ENCODE measurements at regions not wholly inside any gene's neighbourhood (a gene's known extent, or its start where the extent isn't known, plus 50 kb on each side); places are given as distances from the start of the nearest gene placed in this dataset.
"Not testable (repeated sequence)": the region's sequence is repeated elsewhere in the genome, so short reads cannot be mapped to it uniquely, and the experiment has no call there.

DNA sequence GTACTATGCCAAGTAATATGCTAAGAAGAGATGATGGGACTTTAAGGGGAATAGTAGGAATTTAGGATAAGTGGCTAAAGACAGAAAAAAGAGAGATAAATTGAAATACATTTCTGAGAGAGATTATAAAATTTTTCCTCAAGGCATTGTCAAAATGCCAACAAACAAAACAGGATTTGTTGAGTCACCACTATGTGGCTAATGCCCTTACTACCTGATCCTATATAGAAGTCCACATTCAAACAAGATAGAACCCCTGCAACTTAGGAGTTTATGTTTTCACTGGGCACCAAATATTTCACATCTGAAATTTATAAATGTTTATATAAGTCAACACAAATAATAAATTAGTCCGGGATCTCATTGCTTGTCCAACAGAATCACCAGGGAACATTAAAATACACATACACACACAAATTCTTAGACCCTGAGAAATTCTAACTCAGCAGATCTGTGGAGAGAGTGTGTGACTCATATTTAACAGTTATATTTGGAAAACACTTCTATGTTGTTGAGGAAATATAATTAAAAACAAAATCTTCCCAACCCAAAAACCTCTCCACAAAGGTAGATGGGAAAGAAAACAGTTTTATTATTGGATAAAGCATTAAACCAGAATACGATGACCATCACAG lies 154.3 kb downstream of the PPP1R3A start:
- no peaks in the 10 kb centered on the region for H3K36me3 ChIP-seq
- H3K4me1 ChIP-seq = no peaks in the 10 kb centered on the region
- no peaks in the 10 kb centered on the region for H3K27me3 ChIP-seq
- TF ChIP-seq, protein P1, sequence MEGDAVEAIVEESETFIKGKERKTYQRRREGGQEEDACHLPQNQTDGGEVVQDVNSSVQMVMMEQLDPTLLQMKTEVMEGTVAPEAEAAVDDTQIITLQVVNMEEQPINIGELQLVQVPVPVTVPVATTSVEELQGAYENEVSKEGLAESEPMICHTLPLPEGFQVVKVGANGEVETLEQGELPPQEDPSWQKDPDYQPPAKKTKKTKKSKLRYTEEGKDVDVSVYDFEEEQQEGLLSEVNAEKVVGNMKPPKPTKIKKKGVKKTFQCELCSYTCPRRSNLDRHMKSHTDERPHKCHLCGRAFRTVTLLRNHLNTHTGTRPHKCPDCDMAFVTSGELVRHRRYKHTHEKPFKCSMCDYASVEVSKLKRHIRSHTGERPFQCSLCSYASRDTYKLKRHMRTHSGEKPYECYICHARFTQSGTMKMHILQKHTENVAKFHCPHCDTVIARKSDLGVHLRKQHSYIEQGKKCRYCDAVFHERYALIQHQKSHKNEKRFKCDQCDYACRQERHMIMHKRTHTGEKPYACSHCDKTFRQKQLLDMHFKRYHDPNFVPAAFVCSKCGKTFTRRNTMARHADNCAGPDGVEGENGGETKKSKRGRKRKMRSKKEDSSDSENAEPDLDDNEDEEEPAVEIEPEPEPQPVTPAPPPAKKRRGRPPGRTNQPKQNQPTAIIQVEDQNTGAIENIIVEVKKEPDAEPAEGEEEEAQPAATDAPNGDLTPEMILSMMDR (IDR thresholded peaks at IDR 0.05) = no peak
- H3K27ac ChIP-seq = no peak overlapping the region
- no peak for DNase-seq (ENCODE audit: low spot score)
- no peak overlapping the region for H3K4me3 ChIP-seq
- H3K9me3 ChIP-seq = no peaks in the 10 kb centered on the region

- TF ChIP-seq, protein P1 (IDR thresholded peaks at IDR 0.05) = no peak
- H3K4me3 ChIP-seq = no peak overlapping the region
- no peaks in the 10 kb centered on the region for H3K36me3 ChIP-seq
- no peaks in the 10 kb centered on the region for H3K9me3 ChIP-seq
- no peak for DNase-seq (ENCODE audit: low spot score)
- H3K27ac ChIP-seq = no peak overlapping the region
- no peaks in the 10 kb centered on the region for H3K4me1 ChIP-seq
- no peaks in the 10 kb centered on the region for H3K27me3 ChIP-seq
These were observed 155.6 kb downstream of the PPP1R3A start for GRCh38 chr7:113763226-113763625.

DNA sequence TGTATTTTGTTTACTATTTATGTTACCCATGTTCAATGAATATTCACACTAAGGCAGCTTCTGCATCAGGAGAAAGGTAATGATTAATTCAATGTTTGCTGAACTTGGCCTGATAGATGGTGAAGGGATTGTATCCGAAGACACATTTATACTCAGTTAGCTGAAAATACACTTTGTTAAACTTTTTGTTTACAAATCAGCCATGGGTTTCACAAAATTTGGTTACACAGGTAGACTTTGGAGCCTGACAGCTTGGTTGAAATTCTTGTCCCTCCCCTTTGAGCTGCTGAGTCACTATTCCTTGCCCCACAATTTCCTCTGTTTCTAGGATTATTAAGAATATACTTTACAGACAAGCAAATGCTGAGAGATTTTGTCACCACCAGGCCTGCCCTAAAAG lies 162.6 kb downstream of the PPP1R3A start:
- DNase-seq (ENCODE audit: low spot score) = no peak
- no peak overlapping the region for H3K27ac ChIP-seq
- H3K9me3 ChIP-seq = no peaks in the 10 kb centered on the region
- TF ChIP-seq, protein P1 (IDR thresholded peaks at IDR 0.05) = no peak
- H3K4me3 ChIP-seq = no peak overlapping the region
- H3K36me3 ChIP-seq = no peaks in the 10 kb centered on the region
- H3K4me1 ChIP-seq = no peaks in the 10 kb centered on the region
- no peaks in the 10 kb centered on the region for H3K27me3 ChIP-seq

DNA sequence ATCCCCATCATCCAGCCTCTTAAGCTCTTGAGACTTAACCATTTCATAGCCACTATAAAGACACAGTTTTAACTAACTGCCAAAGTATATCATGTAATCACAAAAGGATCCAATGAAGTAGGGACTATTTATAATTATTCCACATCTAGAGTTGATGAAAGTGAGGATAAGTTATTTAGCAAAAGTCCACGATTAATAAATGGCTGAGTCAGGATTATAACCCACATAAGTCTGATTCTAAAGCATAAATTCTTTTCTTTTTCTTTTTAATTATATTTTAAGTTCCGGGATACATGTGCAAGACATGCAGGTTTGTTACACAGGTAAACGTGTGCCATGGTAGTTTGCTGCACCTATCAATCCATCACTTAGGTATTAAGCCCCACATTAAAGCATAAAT lies 166.1 kb downstream of the PPP1R3A start:
- no peaks in the 10 kb centered on the region for H3K4me1 ChIP-seq
- no peaks in the 10 kb centered on the region for H3K36me3 ChIP-seq
- no peak overlapping the region for H3K27ac ChIP-seq
- H3K4me3 ChIP-seq = no peak overlapping the region
- no peaks in the 10 kb centered on the region for H3K27me3 ChIP-seq
- no peak for DNase-seq (ENCODE audit: low spot score)
- TF ChIP-seq, protein P1 (IDR thresholded peaks at IDR 0.05) = no peak
- H3K9me3 ChIP-seq = no peaks in the 10 kb centered on the region

GRCh38 chr7:113752289-113752688 lies 166.5 kb downstream of the PPP1R3A start:
- TF ChIP-seq, protein P1 (IDR thresholded peaks at IDR 0.05) = no peak

DNA sequence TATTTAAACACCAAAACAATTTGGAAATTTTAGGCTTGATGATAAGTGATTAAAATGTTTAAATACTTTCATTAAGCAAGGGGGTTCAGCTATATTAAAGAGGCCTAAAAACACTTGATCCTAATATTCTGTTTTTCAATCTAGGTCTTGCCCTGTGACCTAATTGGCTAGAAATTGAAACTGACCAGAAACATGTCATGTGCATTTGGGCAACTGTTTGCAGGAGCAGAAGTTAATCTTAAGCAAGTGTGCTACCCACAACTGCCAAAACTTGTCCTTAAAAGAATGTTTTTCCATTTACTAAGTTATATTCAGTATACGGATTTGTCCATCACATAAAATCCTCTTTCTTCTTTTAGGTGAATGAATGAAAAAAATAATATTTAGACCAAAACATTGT lies 167.3 kb downstream of the PPP1R3A start:
- H3K36me3 ChIP-seq = no peaks in the 10 kb centered on the region
- H3K27me3 ChIP-seq = no peaks in the 10 kb centered on the region
- TF ChIP-seq, protein P1 (IDR thresholded peaks at IDR 0.05) = no peak
- H3K27ac ChIP-seq = no peak overlapping the region
- H3K4me1 ChIP-seq = no peaks in the 10 kb centered on the region
- no peaks in the 10 kb centered on the region for H3K9me3 ChIP-seq
- no peak overlapping the region for H3K4me3 ChIP-seq
- DNase-seq (ENCODE audit: low spot score) = no peak

More at GRCh38 chr7:113752289-113752688, 166.5 kb downstream of the PPP1R3A start:
- H3K4me1 ChIP-seq = no peaks in the 10 kb centered on the region
- no peak overlapping the region for H3K27ac ChIP-seq
- DNase-seq (ENCODE audit: low spot score) = no peak
- H3K9me3 ChIP-seq = no peaks in the 10 kb centered on the region
- no peaks in the 10 kb centered on the region for H3K27me3 ChIP-seq
- no peaks in the 10 kb centered on the region for H3K36me3 ChIP-seq
- no peak overlapping the region for H3K4me3 ChIP-seq

GRCh38 chr7:113748385-113748784 lies 170.4 kb downstream of the PPP1R3A start:
- not testable (repeated sequence) for H3K4me1 ChIP-seq; H3K9me3 ChIP-seq; DNase-seq (ENCODE audit: low spot score); H3K4me3 ChIP-seq; H3K36me3 ChIP-seq; H3K27me3 ChIP-seq; H3K27ac ChIP-seq

- H3K9me3 ChIP-seq; DNase-seq (ENCODE audit: low spot score); H3K27ac ChIP-seq; H3K36me3 ChIP-seq; H3K4me1 ChIP-seq; H3K27me3 ChIP-seq; H3K4me3 ChIP-seq: not testable (repeated sequence)
These were observed 175.8 kb downstream of the PPP1R3A start for GRCh38 chr7:113742946-113743431.

Data from right atrium auricular region (tissue), 2 donors.